H1 (cell line): ENCODE measurements at regions not wholly inside any gene's neighbourhood (a gene's known extent, or its start where the extent isn't known, plus 50 kb on each side); places are given as distances from the start of the nearest gene placed in this dataset.

Experiments used
- CTCF ChIA-PET: fragments of 300-600 bp; sonication (Branson Sonifier 250); formaldehyde crosslinking; loops from one replicate; lab custom pipeline; 2021; ENCODE audit not compliant: partially characterized antibody; lab: Charles Lee
- POLR2A ChIA-PET: fragments of 300-600 bp; sonication (Branson Sonifier 250); formaldehyde crosslinking; loops from one replicate; lab custom pipeline; 2021; ENCODE audit warnings: inconsistent platforms; ENCODE audit not compliant: partially characterized antibody; lab: Charles Lee
- DNase-seq, 2 experiments: peaks; one replicate each; pipeline versions ENCODE4 v3.0.0 to v3.0.0-alpha.2; 2010 to 2022; ENCODE audit warnings: low spot score in 2 of 2, low read depth in 1 of 2, mixed read lengths in 1 of 2
- FAIRE-seq: peaks from 2 replicates; lab custom pipeline; 2011; peaks lifted over from hg19 to GRCh38; lab: Jason Lieb, UNC
- H2AFZ ChIP-seq: 2 replicates; pipeline ENCODE4 v1.8.1; 2012; ENCODE audit warnings: low read length, inconsistent platforms
- H2AK5ac ChIP-seq: 2 replicates; pipeline ENCODE4 v1.6.1; 2013; ENCODE audit warnings: low read depth, low read length
- H2BK120ac ChIP-seq: replicated peaks from 2 replicates; pipeline ENCODE3; 2013; ENCODE audit warnings: low read depth, low read length, inconsistent platforms
- H2BK12ac ChIP-seq: 2 replicates; pipeline ENCODE4 v1.6.1; 2013; ENCODE audit warnings: low read depth, low read length
- H2BK15ac ChIP-seq: 2 replicates; pipeline ENCODE4 v1.6.1; 2013; ENCODE audit warnings: low read length
- H2BK20ac ChIP-seq: 2 replicates; pipeline ENCODE4 v1.6.1; 2013; ENCODE audit warnings: low read length
- H2BK5ac ChIP-seq: 2 replicates; pipeline ENCODE4 v1.6.1; 2013; ENCODE audit warnings: low read depth, low read length
- H3K14ac ChIP-seq: 2 replicates; pipeline ENCODE4 v1.6.1; 2013; ENCODE audit warnings: inconsistent platforms; ENCODE audit not compliant: insufficient read length
- H3K18ac ChIP-seq: 2 replicates; pipeline ENCODE4 v1.6.1; 2013; ENCODE audit warnings: low read length; ENCODE audit errors: extremely low read depth
- H3K23ac ChIP-seq: 2 replicates; pipeline ENCODE4 v1.6.1; 2013; ENCODE audit warnings: inconsistent platforms; ENCODE audit not compliant: insufficient read length
- H3K23me2 ChIP-seq: 2 replicates; pipeline ENCODE4 v1.6.1; 2013; ENCODE audit warnings: low read depth, low read length
- H3K27ac ChIP-seq: 2 replicates; pipeline ENCODE4 v1.6.1; 2011; ENCODE audit warnings: low read depth, low read length, inconsistent platforms
- H3K27me3 ChIP-seq, 4 experiments: replicated peaks in 1 of 4; 1 replicate in 1 of 4; 2 replicates in 3 of 4; pipeline versions ENCODE4 v1.6.1 to v1.8.1; 2011 to 2013; ENCODE audit warnings: low read length in 3 of 4, mild to moderate bottlenecking in 3 of 4, inconsistent platforms in 2 of 4, mixed read lengths in 2 of 4, moderate library complexity in 1 of 4; ENCODE audit not compliant: control insufficient read depth in 3 of 4, insufficient read depth in 3 of 4; ENCODE audit errors: extremely low read depth in 1 of 4
- H3K36me3 ChIP-seq, 4 experiments: 2 replicates each; pipeline versions ENCODE4 v1.6.1 to v1.8.1; 2011 to 2013; ENCODE audit warnings: mild to moderate bottlenecking in 4 of 4, low read length in 3 of 4, moderate library complexity in 2 of 4, control low read depth in 1 of 4, inconsistent platforms in 1 of 4; ENCODE audit not compliant: insufficient read depth in 4 of 4, control insufficient read depth in 2 of 4
- H3K4ac ChIP-seq: replicated peaks from 2 replicates; pipeline ENCODE3; 2013; ENCODE audit warnings: low read length, low read depth, mixed read lengths, inconsistent platforms; ENCODE audit not compliant: insufficient read length
- H3K4me1 ChIP-seq, 4 experiments: replicated peaks in 1 of 4; 1 replicate in 1 of 4; 2 replicates in 3 of 4; pipeline versions ENCODE4 v1.6.1 to v1.8.1; 2011 to 2013; ENCODE audit warnings: low read length in 3 of 4, inconsistent platforms in 2 of 4, mixed read lengths in 1 of 4; ENCODE audit not compliant: insufficient read depth in 4 of 4, control insufficient read depth in 3 of 4
- H3K4me2 ChIP-seq, 2 experiments: 2 replicates each; pipeline versions ENCODE4 v1.6.1 to v1.8.1; 2011 to 2013; ENCODE audit warnings: low read depth in 2 of 2, low read length in 2 of 2, control low read depth in 1 of 2, inconsistent platforms in 1 of 2, mild to moderate bottlenecking in 1 of 2; ENCODE audit not compliant: insufficient read depth in 1 of 2
- H3K4me3 ChIP-seq, 4 experiments: fragments of 200-600, 300-600 bp in 1 of 4; sonication (generic), shearing (Covaris generic), sonication (Bioruptor Twin) in 1 of 4; 2 replicates each; pipeline versions ENCODE4 v1.5.1 to v1.8.1; 2011 to 2016; ENCODE audit warnings: low read length in 4 of 4, low read depth in 3 of 4, control low read depth in 2 of 4, inconsistent platforms in 2 of 4, mild to moderate bottlenecking in 2 of 4, mixed read lengths in 1 of 4, moderate library complexity in 1 of 4; ENCODE audit not compliant: insufficient read depth in 2 of 4; ENCODE audit errors: extremely low read depth in 1 of 4
- H3K56ac ChIP-seq: replicated peaks from 2 replicates; pipeline ENCODE3; 2013; ENCODE audit warnings: low read depth, mild to moderate bottlenecking, mixed read lengths, low read length, inconsistent platforms; ENCODE audit not compliant: insufficient read length
- H3K79me1 ChIP-seq: 2 replicates; pipeline ENCODE4 v1.6.1; 2013; ENCODE audit warnings: low read depth, low read length, control low read depth
- H3K79me2 ChIP-seq, 2 experiments: 2 replicates each; pipeline versions ENCODE4 v1.6.1 to v1.8.1; 2012 to 2013; ENCODE audit warnings: low read length in 2 of 2, mild to moderate bottlenecking in 2 of 2, inconsistent platforms in 1 of 2; ENCODE audit not compliant: insufficient read depth in 2 of 2, control insufficient read depth in 1 of 2
- H3K9ac ChIP-seq, 4 experiments: replicated peaks in 1 of 4; 1 replicate in 1 of 4; 2 replicates in 3 of 4; pipeline versions ENCODE4 v1.6.1 to v1.8.1; 2011 to 2013; ENCODE audit warnings: low read depth in 3 of 4, low read length in 3 of 4, control low read depth in 2 of 4, mild to moderate bottlenecking in 2 of 4, moderate library complexity in 2 of 4, inconsistent platforms in 1 of 4; ENCODE audit errors: extremely low read depth in 1 of 4
- H3K9me3 ChIP-seq, 2 experiments: 2 replicates each; pipeline versions ENCODE4 v1.6.1 to v1.8.1; 2012 to 2013; ENCODE audit warnings: mild to moderate bottlenecking in 2 of 2, moderate library complexity in 2 of 2, control low read depth in 1 of 2, inconsistent platforms in 1 of 2, low read depth in 1 of 2, low read length in 1 of 2, mixed read lengths in 1 of 2; ENCODE audit not compliant: insufficient read depth in 2 of 2
- H4K20me1 ChIP-seq, 2 experiments: replicated peaks in 1 of 2; 2 replicates each; pipeline versions ENCODE3 to v1.8.1; 2011 to 2013; ENCODE audit warnings: inconsistent platforms in 2 of 2, low read length in 2 of 2, mild to moderate bottlenecking in 1 of 2; ENCODE audit not compliant: insufficient read depth in 2 of 2, control insufficient read depth in 1 of 2
- H4K5ac ChIP-seq: 2 replicates; pipeline ENCODE4 v1.6.1; 2013; ENCODE audit warnings: low read length, low read depth, mixed read lengths, inconsistent platforms; ENCODE audit not compliant: insufficient read length
- H4K8ac ChIP-seq: 2 replicates; pipeline ENCODE4 v1.8.0; 2013; ENCODE audit warnings: mild to moderate bottlenecking, moderate library complexity, low read length, inconsistent platforms; ENCODE audit not compliant: insufficient read depth; ENCODE audit errors: extremely low read depth
- H4K91ac ChIP-seq: replicated peaks from 2 replicates; pipeline ENCODE3; 2013; ENCODE audit warnings: low read length, mixed read lengths, inconsistent platforms; ENCODE audit not compliant: insufficient read length
- KDM5A ChIP-seq: fragments of 200-600 bp; IDR thresholded peaks from 2 replicates; pipeline ENCODE4 v1.7.1; 2012; ENCODE audit warnings: mild to moderate bottlenecking, low read length, inconsistent platforms, mixed read lengths
- NRF1 ChIP-seq: IDR thresholded peaks from 2 replicates; pipeline ENCODE4 v1.6.1; 2011; ENCODE audit warnings: mild to moderate bottlenecking, low read depth, low read length, improper control_type of control experiment
- POU5F1 ChIP-seq: IDR thresholded peaks from 2 replicates; pipeline ENCODE4 v1.6.1; 2011; ENCODE audit warnings: low read depth, mild to moderate bottlenecking, low read length, moderate library complexity
- SIX5 ChIP-seq: IDR thresholded peaks from 2 replicates; pipeline ENCODE4 v1.6.1; 2011; ENCODE audit warnings: mild to moderate bottlenecking, low read depth, low read length
- TAF1 ChIP-seq: IDR thresholded peaks from 2 replicates; pipeline ENCODE4 v1.6.1; 2011; ENCODE audit warnings: mild to moderate bottlenecking, low read depth, low read length
- TCF12 ChIP-seq: IDR thresholded peaks from 2 replicates; pipeline ENCODE4 v1.6.1; 2011; ENCODE audit warnings: low read depth, mild to moderate bottlenecking, low read length
- ZNF274 ChIP-seq: IDR thresholded peaks from 2 replicates; pipeline ENCODE4 v1.7.0; 2012; ENCODE audit warnings: low read length, borderline replicate concordance; ENCODE audit errors: extremely low read depth
- WGBS, 2 experiments: shearing (Covaris generic) in 1 of 2; methylation state at CpG; one replicate each; pipeline versions ENCODE4 v1.1.6 to v1.1.7; 2013 to 2015; ENCODE audit warnings: low lambda C conversion rate in 2 of 2, mixed read lengths in 2 of 2, inconsistent platforms in 1 of 2, low coverage in 1 of 2, missing lambda C conversion rate in 1 of 2; ENCODE audit not compliant: insufficient replicate concordance in 2 of 2, insufficient coverage in 1 of 2, insufficient read length in 1 of 2; ENCODE audit errors: extremely low coverage in 1 of 2, missing lambda C conversion rate in 1 of 2; 5-methylcytosine and 5-hydroxymethylcytosine counted together

- H2BK120ac ChIP-seq = no peak overlapping the region
- no peaks in the 10 kb centered on the region for H3K27me3 ChIP-seq
- no peak overlapping the region for H4K8ac ChIP-seq
- no peak overlapping the region for H3K27ac ChIP-seq
- no peaks in the 10 kb centered on the region for H3K4me1 ChIP-seq
- H2BK20ac ChIP-seq = no peak overlapping the region
- H3K18ac ChIP-seq = no peak overlapping the region
- POLR2A ChIA-PET = no interaction called here
- no peak overlapping the region for H3K4me3 ChIP-seq
- TF ChIP-seq SIX5 (no peak), POU5F1 (no peak), ZNF274 (no peak), KDM5A (no peak), NRF1 (no peak), TCF12 (no peak), TAF1 (no peak)
- no peaks in the 10 kb centered on the region; a peak in 1 of 4 replicates for H3K9me3 ChIP-seq
- no peak overlapping the region for H2BK15ac ChIP-seq
- no peaks in the 10 kb centered on the region for H3K79me1 ChIP-seq
- H2AFZ ChIP-seq = no peak overlapping the region
- DNase-seq (no peak), FAIRE-seq (no peak)
- H2BK12ac ChIP-seq = no peak overlapping the region
- H3K9ac ChIP-seq = no peak overlapping the region
- H3K79me2 ChIP-seq = no peaks in the 10 kb centered on the region
- H4K5ac ChIP-seq = no peak overlapping the region
- no peak overlapping the region for H2BK5ac ChIP-seq
- CTCF ChIA-PET = interaction anchor here (0.7 kb wide), 1 partner anchor 870 kb away, joined by 3 read pairs; no protein-coding TSS in a partner anchor
- H3K23ac ChIP-seq = no peak overlapping the region
- no peak overlapping the region for H3K4ac ChIP-seq
- H3K36me3 ChIP-seq = no peaks in the 10 kb centered on the region
- WGBS, 2 experiments = 91% methylated on average over 5 of the region's 5 CpGs; no CpG with 5 or more reads in 1 of the 2 experiments
- H3K23me2 ChIP-seq = no peaks in the 10 kb centered on the region
- no peaks in the 10 kb centered on the region for H4K20me1 ChIP-seq
- H2AK5ac ChIP-seq = no peak overlapping the region
- H3K56ac ChIP-seq = no peak overlapping the region
- no peak overlapping the region for H3K4me2 ChIP-seq
- no peak overlapping the region for H4K91ac ChIP-seq
- no peak overlapping the region for H3K14ac ChIP-seq
Observed at GRCh38 chr2:5148392-5149085, 543.6 kb upstream of the SOX11 start.
